HG03064 (cell line): ENCODE measurements at regions not wholly inside any gene's neighbourhood (a gene's known extent, or its start where the extent isn't known, plus 50 kb on each side); places are given as distances from the start of the nearest gene placed in this dataset.
"Not testable (repeated sequence)": the region's sequence is repeated elsewhere in the genome, so short reads cannot be mapped to it uniquely, and the experiment has no call there.

Experiments used
- ATAC-seq: cut with Tn5 transposase; IDR thresholded peaks from one replicate; pipeline ENCODE4 v1.9.1; 2021; ENCODE audit warnings: low read depth; ENCODE audit not compliant: unreplicated experiment

GRCh38 chr7:110309941-110310340 lies 781.0 kb upstream of the LRRN3 start:
- no peak for ATAC-seq

GRCh38 chr7:110311556-110311955 lies 779.4 kb upstream of the LRRN3 start:
- ATAC-seq, result no peak

GRCh38 chr7:110317541-110318265 lies 773.2 kb upstream of the LRRN3 start:
- no peak for ATAC-seq

GRCh38 chr7:110320285-110320684 lies 770.6 kb upstream of the LRRN3 start:
- ATAC-seq, result not testable (repeated sequence)

GRCh38 chr7:110322796-110323195 lies 768.1 kb upstream of the LRRN3 start:
- ATAC-seq, result no peak

GRCh38 chr7:110326966-110327365 lies 764.0 kb upstream of the LRRN3 start:
- no peak for ATAC-seq

GRCh38 chr7:110336423-110336822 lies 754.5 kb upstream of the LRRN3 start:
- no peak for ATAC-seq

GRCh38 chr7:110337646-110338045 lies 753.3 kb upstream of the LRRN3 start:
- no peak for ATAC-seq

- ATAC-seq, result no peak
These were observed 743.8 kb upstream of the LRRN3 start for GRCh38 chr7:110347081-110347480.

GRCh38 chr7:110356438-110356837 lies 734.5 kb upstream of the LRRN3 start:
- ATAC-seq, result no peak

- ATAC-seq, result no peak
These were observed 732.9 kb upstream of the LRRN3 start for GRCh38 chr7:110358028-110358427.

- ATAC-seq, result no peak
These were observed 719.2 kb upstream of the LRRN3 start for GRCh38 chr7:110371709-110372108.

- ATAC-seq, result no peak
These were observed 718.2 kb upstream of the LRRN3 start for GRCh38 chr7:110372685-110373084.

- no peak for ATAC-seq
These were observed 717.5 kb upstream of the LRRN3 start for GRCh38 chr7:110373416-110373815.

GRCh38 chr7:110373859-110374258 lies 717.1 kb upstream of the LRRN3 start:
- no peak for ATAC-seq

- ATAC-seq, result no peak
These were observed 715.9 kb upstream of the LRRN3 start for GRCh38 chr7:110375068-110375467.

- no peak for ATAC-seq
These were observed 708.2 kb upstream of the LRRN3 start for GRCh38 chr7:110382736-110383135.

- ATAC-seq, result no peak
These were observed 704.9 kb upstream of the LRRN3 start for GRCh38 chr7:110386006-110386405.

- ATAC-seq, result no peak
These were observed 704.0 kb upstream of the LRRN3 start for GRCh38 chr7:110386913-110387312.

- ATAC-seq, result no peak
These were observed 703.2 kb upstream of the LRRN3 start for GRCh38 chr7:110387689-110388088.

- ATAC-seq, result no peak
These were observed 702.5 kb upstream of the LRRN3 start for GRCh38 chr7:110388457-110388856.

- no peak for ATAC-seq
These were observed 694.9 kb upstream of the LRRN3 start for GRCh38 chr7:110396021-110396420.
